Activated naive CD4-positive, alpha-beta T cell treated with Interleukin-2 at 50 U/mL for 16 hours (primary cell): ENCODE measurements at regions not wholly inside any gene's neighbourhood (a gene's known extent, or its start where the extent isn't known, plus 50 kb on each side); places are given as distances from the start of the nearest gene placed in this dataset.

ENCODE experiments used
- DNase-seq: peaks from one replicate; pipeline ENCODE4 v3.0.0-alpha.2; 2020

DNA sequence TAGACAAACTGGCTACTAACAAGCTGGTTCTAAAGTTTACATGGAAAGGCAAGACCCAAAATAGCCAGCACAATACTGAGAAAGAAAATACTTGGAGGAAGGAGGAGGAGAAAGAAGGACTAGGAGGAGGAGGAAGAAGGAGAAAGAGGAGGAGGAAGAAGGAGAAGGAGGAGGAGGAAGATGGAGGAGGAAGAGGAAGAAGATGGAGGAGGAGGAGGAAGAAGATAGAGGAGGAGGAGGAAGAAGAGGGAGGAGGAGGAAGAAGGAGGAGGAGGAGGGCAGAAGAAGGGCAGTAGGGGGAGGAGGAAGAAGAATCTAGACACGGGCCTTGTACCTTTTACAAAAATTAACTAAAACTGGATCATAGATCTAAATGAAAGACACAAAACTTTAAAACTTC is 92.6 kb downstream of the METTL4 start:
- no peak for DNase-seq

DNA sequence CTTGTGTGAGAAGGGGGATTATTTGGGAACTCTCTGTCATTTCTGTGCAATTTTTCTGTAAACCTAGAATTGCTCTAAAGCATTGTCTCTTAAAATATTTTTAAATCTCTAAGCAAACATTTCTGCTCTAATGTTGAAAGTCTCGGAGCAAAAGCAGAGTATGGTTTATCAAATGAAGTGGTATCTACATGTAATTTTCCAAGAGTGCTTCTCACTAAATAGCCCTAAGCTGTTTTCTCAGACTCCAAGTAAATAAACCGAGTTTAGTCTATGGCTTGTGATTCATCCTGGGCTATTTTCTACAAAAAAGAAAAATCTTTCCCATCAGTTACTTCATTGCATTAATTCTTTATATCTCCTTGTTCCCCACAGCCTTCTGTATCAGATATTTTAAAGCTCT is 90.8 kb downstream of the METTL4 start:
- DNase-seq, result no peak

DNA sequence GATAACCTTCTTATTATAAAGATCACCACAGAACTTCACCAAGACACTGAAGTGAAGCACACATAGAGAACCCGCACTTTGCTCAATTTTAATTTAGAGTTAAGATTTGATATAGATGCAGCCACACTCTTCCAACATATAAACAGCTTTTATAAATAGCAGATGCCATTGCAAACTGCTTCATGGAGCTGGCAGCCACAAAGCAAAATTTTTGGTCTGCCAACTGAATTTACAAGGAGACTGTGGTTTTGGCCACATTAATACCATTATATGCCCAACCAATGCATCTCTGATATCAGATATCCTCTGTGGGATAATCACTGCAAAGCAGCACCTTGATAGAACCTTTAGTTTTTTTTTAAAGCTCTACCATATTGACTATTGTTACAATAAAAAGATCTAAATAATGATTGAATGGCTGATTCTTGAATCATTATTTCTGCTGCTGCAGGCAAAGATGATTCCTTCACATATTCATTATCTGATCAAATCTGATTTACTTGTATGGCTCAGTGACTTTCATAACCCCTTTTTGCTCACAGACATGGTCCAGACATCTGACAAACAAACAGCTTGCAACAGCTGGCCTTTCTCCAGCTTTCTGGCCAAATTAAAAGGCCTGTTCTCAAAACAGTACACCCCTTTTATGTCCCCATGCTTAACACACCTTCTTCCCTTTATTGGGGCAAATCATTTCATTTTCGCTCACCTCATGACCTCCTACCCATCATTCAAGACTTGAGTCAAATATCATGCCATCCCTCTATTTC is 88.4 kb downstream of the METTL4 start:
- DNase-seq, result no peak

DNA sequence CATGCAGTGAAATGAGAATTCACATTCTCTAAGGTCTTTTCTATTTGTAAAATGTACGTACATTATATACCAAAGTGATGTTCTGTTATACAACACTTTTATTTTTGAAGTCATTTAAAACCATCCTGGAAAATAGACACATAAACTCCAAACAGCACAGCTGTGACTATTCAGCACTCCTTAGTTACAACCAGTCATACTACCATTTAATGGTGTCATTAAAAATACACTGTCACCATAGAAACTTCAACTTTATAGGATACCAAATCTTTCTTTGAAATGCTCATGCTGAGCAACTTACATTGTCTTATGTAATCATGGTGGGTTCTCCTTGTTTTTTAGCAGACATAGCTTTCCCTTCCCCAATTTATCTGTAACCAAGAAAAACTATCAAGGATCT is 85.3 kb downstream of the METTL4 start:
- DNase-seq, result no peak

DNA sequence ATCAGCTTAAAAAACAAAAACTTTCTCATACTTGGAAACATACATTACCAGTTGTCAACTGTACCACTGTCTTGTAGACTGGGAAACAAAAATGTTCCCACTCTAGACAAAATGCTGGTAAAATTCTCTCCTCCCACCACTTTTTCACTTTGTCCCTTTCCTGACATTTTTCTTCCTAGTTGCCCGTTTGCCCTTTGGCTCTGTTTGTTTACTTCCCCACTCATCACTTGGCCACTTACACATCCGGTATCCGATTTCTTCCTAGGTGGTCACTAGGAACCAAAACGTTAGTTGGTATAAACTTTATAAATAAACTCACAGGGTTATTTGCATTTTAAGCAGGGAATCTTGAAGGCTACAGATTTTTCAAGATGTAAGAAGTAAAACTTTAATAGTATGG is 84.9 kb downstream of the METTL4 start:
- DNase-seq, result no peak
